Keratinocyte (primary cell): ENCODE measurements at regions not wholly inside any gene's neighbourhood (a gene's known extent, or its start where the extent isn't known, plus 50 kb on each side); places are given as distances from the start of the nearest gene placed in this dataset.

Experiments used
- DNase-seq: peaks from one replicate; pipeline ENCODE4 v3.0.0-alpha.2; 2011; ENCODE audit warnings: low read depth, missing footprints, low spot score
- FAIRE-seq: peaks from 2 replicates; lab custom pipeline; 2011; peaks lifted over from hg19 to GRCh38; lab: Jason Lieb, UNC
- H2AFZ ChIP-seq: 2 replicates; pipeline ENCODE4 v1.6.0; 2012; ENCODE audit warnings: low read length, control low read depth, inconsistent platforms; ENCODE audit not compliant: control insufficient read depth
- H3K27ac ChIP-seq: 2 replicates; pipeline ENCODE4 v1.5.1; 2011; ENCODE audit warnings: low read length; ENCODE audit not compliant: control insufficient read depth, insufficient read depth
- H3K27me3 ChIP-seq: 3 replicates; pipeline ENCODE4 v1.6.0; 2011; ENCODE audit warnings: low read length; ENCODE audit not compliant: control insufficient read depth, insufficient read depth; ENCODE audit errors: extremely low read depth
- H3K36me3 ChIP-seq, 2 experiments: 2 replicates in 1 of 2; 3 replicates in 1 of 2; pipeline ENCODE4 v1.5.1; 2011; ENCODE audit warnings: low read length in 2 of 2, mild to moderate bottlenecking in 1 of 2; ENCODE audit not compliant: control insufficient read depth in 2 of 2, insufficient read depth in 2 of 2; ENCODE audit errors: extremely low read depth in 1 of 2
- H3K4me1 ChIP-seq: 3 replicates; pipeline ENCODE4 v1.5.1; 2011; ENCODE audit warnings: low read length; ENCODE audit not compliant: control insufficient read depth, insufficient read depth; ENCODE audit errors: extremely low read depth
- H3K4me2 ChIP-seq: 3 replicates; pipeline ENCODE4 v1.6.0; 2011; ENCODE audit warnings: low read depth, low read length; ENCODE audit not compliant: control insufficient read depth, insufficient read depth; ENCODE audit errors: extremely low read depth
- H3K4me3 ChIP-seq, 3 experiments: fragments of 200-600 bp in 1 of 3; sonication (generic) in 1 of 3; 2 replicates in 2 of 3; 3 replicates in 1 of 3; pipeline ENCODE4 v1.5.1; 2011 to 2016; ENCODE audit warnings: low read length in 3 of 3, mild to moderate bottlenecking in 3 of 3, control low read depth in 2 of 3, inconsistent platforms in 1 of 3, low read depth in 1 of 3, mixed read lengths in 1 of 3, mixed run types in 1 of 3, moderate library complexity in 1 of 3; ENCODE audit not compliant: control insufficient read depth in 2 of 3, insufficient read depth in 2 of 3; ENCODE audit errors: extremely low read depth in 1 of 3
- H3K79me2 ChIP-seq: 2 replicates; pipeline ENCODE4 v1.6.0; 2012; ENCODE audit warnings: low read length; ENCODE audit not compliant: control insufficient read depth, insufficient read depth
- H3K9ac ChIP-seq: 3 replicates; pipeline ENCODE4 v1.6.0; 2011; ENCODE audit warnings: low read length; ENCODE audit not compliant: control insufficient read depth, insufficient read depth; ENCODE audit errors: extremely low read depth
- H3K9me1 ChIP-seq: 3 replicates; pipeline ENCODE4 v1.6.0; 2011; ENCODE audit warnings: low read length; ENCODE audit not compliant: control insufficient read depth, insufficient read depth; ENCODE audit errors: extremely low read depth
- H3K9me3 ChIP-seq: 2 replicates; pipeline ENCODE4 v1.5.1; 2012; ENCODE audit warnings: low read depth, low read length; ENCODE audit not compliant: control insufficient read depth
- H4K20me1 ChIP-seq: 3 replicates; pipeline ENCODE4 v1.6.0; 2011; ENCODE audit warnings: low read length; ENCODE audit not compliant: control insufficient read depth, insufficient read depth; ENCODE audit errors: extremely low read depth
- EZH2 ChIP-seq: IDR thresholded peaks from one replicate; pipeline ENCODE4 v1.6.1; 2012; ENCODE audit warnings: inconsistent platforms, mild to moderate bottlenecking, low read length, moderate library complexity
- dilution Hi-C: fragments of 300-500 bp; cut with MboI; formaldehyde crosslinking; loops from one replicate; pipeline ENCODE4 v1.7.0; 2020; ENCODE audit warnings: low sequenced_read_pairs; ENCODE audit not compliant: extremely low pct_ligation_motif_present
- TF ChIP-seq, protein P1 (sequence below), 3 experiments: IDR thresholded peaks in 1 of 3; conservative IDR thresholded peaks in 1 of 3; optimal IDR thresholded peaks in 1 of 3; 2 replicates in 2 of 3; 3 replicates in 1 of 3; pipeline versions ENCODE3 to v1.5.1; 2011; ENCODE audit warnings: low read length in 3 of 3, mild to moderate bottlenecking in 3 of 3, moderate library complexity in 2 of 3, control low read depth in 1 of 3, inconsistent platforms in 1 of 3; ENCODE audit not compliant: insufficient read depth in 2 of 3; ENCODE audit errors: extremely low read depth in 1 of 3

DNA sequence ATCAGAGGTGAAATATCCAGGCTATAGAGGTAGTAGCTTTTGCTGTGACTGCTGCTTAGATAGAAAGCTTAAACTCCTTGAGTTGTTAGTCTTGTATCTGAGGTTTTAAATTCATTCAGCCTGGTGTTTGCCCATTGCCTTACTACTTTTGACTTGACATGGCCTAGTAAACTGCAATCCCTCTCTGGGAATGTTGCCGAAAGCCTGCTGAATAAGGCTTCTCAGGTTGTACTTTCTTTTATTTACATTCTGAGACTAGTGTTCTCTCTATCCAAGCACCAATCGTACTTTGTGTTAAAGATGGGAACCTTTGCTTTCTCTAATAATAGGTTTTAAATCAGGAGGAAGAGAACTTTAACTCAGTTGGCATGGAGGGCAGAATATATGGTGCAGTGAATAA, 357.6 kb upstream of the CWC22 start:
- Histone ChIP-seq H3K27ac (no peak overlapping the region), H3K4me1 (peaks cover 6% of the 10 kb centered on the region), H3K9ac (no peak overlapping the region), H3K36me3 (no peaks in the 10 kb centered on the region), H3K79me2 (no peaks in the 10 kb centered on the region), H3K27me3 (no peaks in the 10 kb centered on the region), H2AFZ (no peak overlapping the region), H4K20me1 (no peaks in the 10 kb centered on the region), H3K4me3 (no peak overlapping the region), H3K9me1 (no peaks in the 10 kb centered on the region), H3K4me2 (no peak overlapping the region), H3K9me3 (no peaks in the 10 kb centered on the region)
- TF ChIP-seq EZH2: no peak
- TF ChIP-seq, protein P1, sequence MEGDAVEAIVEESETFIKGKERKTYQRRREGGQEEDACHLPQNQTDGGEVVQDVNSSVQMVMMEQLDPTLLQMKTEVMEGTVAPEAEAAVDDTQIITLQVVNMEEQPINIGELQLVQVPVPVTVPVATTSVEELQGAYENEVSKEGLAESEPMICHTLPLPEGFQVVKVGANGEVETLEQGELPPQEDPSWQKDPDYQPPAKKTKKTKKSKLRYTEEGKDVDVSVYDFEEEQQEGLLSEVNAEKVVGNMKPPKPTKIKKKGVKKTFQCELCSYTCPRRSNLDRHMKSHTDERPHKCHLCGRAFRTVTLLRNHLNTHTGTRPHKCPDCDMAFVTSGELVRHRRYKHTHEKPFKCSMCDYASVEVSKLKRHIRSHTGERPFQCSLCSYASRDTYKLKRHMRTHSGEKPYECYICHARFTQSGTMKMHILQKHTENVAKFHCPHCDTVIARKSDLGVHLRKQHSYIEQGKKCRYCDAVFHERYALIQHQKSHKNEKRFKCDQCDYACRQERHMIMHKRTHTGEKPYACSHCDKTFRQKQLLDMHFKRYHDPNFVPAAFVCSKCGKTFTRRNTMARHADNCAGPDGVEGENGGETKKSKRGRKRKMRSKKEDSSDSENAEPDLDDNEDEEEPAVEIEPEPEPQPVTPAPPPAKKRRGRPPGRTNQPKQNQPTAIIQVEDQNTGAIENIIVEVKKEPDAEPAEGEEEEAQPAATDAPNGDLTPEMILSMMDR (optimal IDR thresholded peaks at IDR 0.05 in 1 of 3, IDR thresholded peaks at IDR 0.05 in 1 of 3, conservative IDR thresholded peaks at IDR 0.05 in 1 of 3; ENCODE audit: extremely low read depth in 1 of 3, insufficient read depth in 2 of 3, low read length in 3 of 3): no peak
- no peak for FAIRE-seq
- DNase-seq: no peak
- dilution Hi-C loops: no loop called here

DNA sequence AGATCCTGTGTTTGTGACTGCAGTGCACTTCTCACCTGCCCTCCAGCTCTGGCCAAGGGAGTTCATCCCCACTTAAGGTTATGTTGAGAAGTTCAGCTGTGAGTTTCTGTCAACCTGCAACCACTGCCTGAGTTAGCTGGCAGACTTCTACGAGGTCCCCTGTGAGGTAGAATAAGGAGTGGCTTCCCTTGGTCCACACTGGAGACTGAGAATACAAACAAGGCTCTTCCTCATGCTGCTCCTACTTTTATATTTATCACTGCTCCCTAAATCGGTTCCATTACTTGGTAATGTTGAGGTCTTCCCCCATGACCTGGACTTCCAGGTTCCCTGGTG, 353.2 kb upstream of the CWC22 start:
- dilution Hi-C loops: no loop called here
- H3K9me3 ChIP-seq: no peaks in the 10 kb centered on the region
- H3K9me1 ChIP-seq: no peaks in the 10 kb centered on the region
- no peaks in the 10 kb centered on the region for H3K36me3 ChIP-seq
- no peaks in the 10 kb centered on the region for H4K20me1 ChIP-seq
- no peak overlapping the region for H3K9ac ChIP-seq
- H3K4me2 ChIP-seq: no peak overlapping the region
- H3K4me3 ChIP-seq: no peak overlapping the region
- TF ChIP-seq, protein P1 (optimal IDR thresholded peaks at IDR 0.05 in 1 of 3, IDR thresholded peaks at IDR 0.05 in 1 of 3, conservative IDR thresholded peaks at IDR 0.05 in 1 of 3; ENCODE audit: extremely low read depth in 1 of 3, insufficient read depth in 2 of 3, low read length in 3 of 3): no peak
- TF ChIP-seq EZH2: no peak
- no peak overlapping the region for H3K27ac ChIP-seq
- no peak for DNase-seq
- H3K79me2 ChIP-seq: no peaks in the 10 kb centered on the region
- H3K4me1 ChIP-seq: peaks cover 7% of the 10 kb centered on the region
- no peak for FAIRE-seq
- no peak overlapping the region for H2AFZ ChIP-seq
- no peaks in the 10 kb centered on the region for H3K27me3 ChIP-seq
